HCT116 (cell line): ENCODE measurements at regions not wholly inside any gene's neighbourhood (a gene's known extent, or its start where the extent isn't known, plus 50 kb on each side); places are given as distances from the start of the nearest gene placed in this dataset.

Experiments used
- ATAC-seq: fragments of 200-7000 bp; cut with Tn5 transposase; 2 replicates; pipeline ENCODE4 v1.9.1; 2020; ENCODE audit warnings: mild to moderate bottlenecking, moderate library complexity
- BruUV-seq: library from RNA; stranded (reverse); fragments of 400-500 nt; replicated peaks from 2 replicates; lab custom pipeline; 2021; lab: Mats Ljungman, UMichigan
- CTCF ChIA-PET: fragments of 300-600 bp; sonication (Branson Sonifier 250); formaldehyde crosslinking; loops from one replicate; lab custom pipeline; 2021; ENCODE audit warnings: antibody characterized with exemption; lab: Charles Lee
- POLR2A ChIA-PET: fragments of 300-600, 350-600 bp; sonication (Branson Sonifier 250); formaldehyde crosslinking; loops from one replicate; lab custom pipeline; 2021; ENCODE audit warnings: antibody characterized with exemption; lab: Charles Lee
- RAD21 ChIA-PET, 2 experiments: fragments of 300-600 bp; sonication (Branson Sonifier 250); formaldehyde crosslinking; loops; one replicate each; lab custom pipeline; 2023; ENCODE audit warnings: low total read pairs in 2 of 2; ENCODE audit not compliant: uncharacterized antibody in 2 of 2, unreplicated experiment in 2 of 2, low non-redundant PET in 1 of 2; lab: Charles Lee
- DNase-seq: peaks from one replicate; pipeline ENCODE4 v3.0.0-alpha.2; 2010; ENCODE audit warnings: low read depth, low spot score
- H2AFZ ChIP-seq: fragments of 200-600 bp; shearing (Covaris generic), sonication (generic); 2 replicates; pipeline ENCODE4 v1.6.1; 2017; ENCODE audit warnings: low read depth, mixed run types, mixed read lengths, antibody characterized with exemption, low read length; ENCODE audit not compliant: poor library complexity, severe bottlenecking
- H3K27ac ChIP-seq: 2 replicates; pipeline ENCODE4 v1.5.1; 2012; ENCODE audit warnings: low read depth, low read length
- H3K27me3 ChIP-seq: fragments of 200-600 bp; sonication (generic); 2 replicates; pipeline ENCODE4 v1.6.1; 2016; ENCODE audit warnings: mixed run types, low read length, mixed read lengths; ENCODE audit not compliant: insufficient read depth
- H3K36me3 ChIP-seq, 2 experiments: fragments of 200-500 bp in 1 of 2; fragments of 200-600 bp in 1 of 2; sonication (Bioruptor generic) in 1 of 2; sonication (generic) in 1 of 2; 2 replicates each; pipeline versions ENCODE4 v1.5.1 to v1.6.1; 2014 to 2016; ENCODE audit warnings: low read length in 2 of 2, inconsistent platforms in 1 of 2, mixed read lengths in 1 of 2, mixed run types in 1 of 2; ENCODE audit not compliant: insufficient read depth in 2 of 2, control insufficient read depth in 1 of 2
- H3K4me1 ChIP-seq, 2 experiments: fragments of 200-600 bp in 1 of 2; sonication (generic) in 1 of 2; 2 replicates each; pipeline versions ENCODE4 v1.5.1 to v1.6.1; 2012 to 2017; ENCODE audit warnings: low read length in 2 of 2, inconsistent platforms in 1 of 2, mild to moderate bottlenecking in 1 of 2, mixed read lengths in 1 of 2, mixed run types in 1 of 2, moderate library complexity in 1 of 2; ENCODE audit not compliant: insufficient read depth in 2 of 2, control insufficient read depth in 1 of 2
- H3K4me2 ChIP-seq: fragments of 200-600 bp; sonication (generic); 2 replicates; pipeline ENCODE4 v1.6.1; 2017; ENCODE audit warnings: mixed run types, low read length, mixed read lengths
- H3K4me3 ChIP-seq, 2 experiments: fragments of 200-600 bp in 1 of 2; sonication (generic) in 1 of 2; replicated peaks in 1 of 2; 2 replicates each; pipeline ENCODE4 v1.5.1; 2011 to 2016; ENCODE audit warnings: low read length in 2 of 2, control low read depth in 1 of 2, low read depth in 1 of 2, mild to moderate bottlenecking in 1 of 2, mixed read lengths in 1 of 2, mixed run types in 1 of 2
- H3K79me2 ChIP-seq: fragments of 200-600 bp; sonication (generic); 2 replicates; pipeline ENCODE4 v1.6.1; 2017; ENCODE audit warnings: mild to moderate bottlenecking, mixed run types, low read length, moderate library complexity, mixed read lengths; ENCODE audit not compliant: insufficient read depth
- H3K9ac ChIP-seq: fragments of 200-600 bp; sonication (generic); 2 replicates; pipeline ENCODE4 v1.6.1; 2016; ENCODE audit warnings: low read length, mixed read lengths
- H3K9me2 ChIP-seq: fragments of 200-600 bp; sonication (generic), shearing (Covaris generic); 2 replicates; pipeline ENCODE4 v1.6.1; 2017; ENCODE audit warnings: mixed run types, mild to moderate bottlenecking, moderate library complexity; ENCODE audit not compliant: insufficient read depth
- H3K9me3 ChIP-seq, 2 experiments: fragments of 200-500 bp in 1 of 2; fragments of 200-600 bp in 1 of 2; sonication (Bioruptor generic) in 1 of 2; sonication (generic) in 1 of 2; 2 replicates each; pipeline ENCODE4 v1.6.1; 2014 to 2017; ENCODE audit warnings: low read length in 2 of 2, mixed read lengths in 2 of 2, inconsistent platforms in 1 of 2, low read depth in 1 of 2, mild to moderate bottlenecking in 1 of 2, mixed run types in 1 of 2, moderate library complexity in 1 of 2; ENCODE audit not compliant: control insufficient read depth in 1 of 2, insufficient read depth in 1 of 2
- H4K20me1 ChIP-seq: fragments of 200-600 bp; sonication (generic), shearing (Covaris generic); 2 replicates; pipeline ENCODE4 v1.6.1; 2017; ENCODE audit warnings: mixed run types, mild to moderate bottlenecking, moderate library complexity; ENCODE audit not compliant: insufficient read depth
- ELF1 ChIP-seq: IDR thresholded peaks from 2 replicates; pipeline ENCODE4 v1.6.1; 2012; ENCODE audit warnings: low read depth, borderline replicate concordance
- JUND ChIP-seq: IDR thresholded peaks from 2 replicates; pipeline ENCODE4 v1.6.1; 2012
- SIN3A ChIP-seq: IDR thresholded peaks from 2 replicates; pipeline ENCODE4 v1.6.1; 2012; ENCODE audit warnings: low read depth
- SRF ChIP-seq: IDR thresholded peaks from 2 replicates; pipeline ENCODE4 v1.6.1; 2012; ENCODE audit warnings: low read depth
- TCF7L2 ChIP-seq: IDR thresholded peaks from 2 replicates; pipeline ENCODE4 v1.7.0; 2011; ENCODE audit warnings: borderline replicate concordance, inconsistent platforms; ENCODE audit not compliant: insufficient read depth, insufficient read length; ENCODE audit errors: extremely low read depth
- intact Hi-C: fragments of 100-400 bp; cut with micrococcal nuclease; formaldehyde crosslinking; loops from 2 replicates; pipeline ENCODE4 v1.10.0; 2022
- TF ChIP-seq, protein P1 (sequence below): IDR thresholded peaks from 2 replicates; pipeline ENCODE4 v1.6.1; 2012; ENCODE audit warnings: low read depth

- Histone ChIP-seq H3K4me1 (peaks cover 0 to 35% of the 10 kb centered on the region in 2 experiments; a peak in 3 of 4 replicates), H3K27me3 (no peaks in the 10 kb centered on the region), H3K4me2 (no peak overlapping the region), H3K27ac (no peak overlapping the region), H4K20me1 (no peaks in the 10 kb centered on the region; the same call in 1 of the 2 replicates), H3K4me3 (no peak overlapping the region), H3K79me2 (peaks cover 70% of the 10 kb centered on the region; the same call in 1 of the 2 replicates), H3K9me3 (no peaks in the 10 kb centered on the region), H3K36me3 (peaks cover 0 to 3% of the 10 kb centered on the region in 2 experiments; a peak in 1 of 4 replicates), H3K9ac (no peak overlapping the region), H2AFZ (no peak overlapping the region), H3K9me2 (no peaks in the 10 kb centered on the region)
- TF ChIP-seq SRF = no peak
- ATAC-seq (no peak), DNase-seq (no peak)
- intact Hi-C loops = no loop called here
- BruUV-seq = no TSS peak
- ChIA-PET RAD21 (no interaction called here), POLR2A (no interaction called here), CTCF (no interaction called here)
Observed at GRCh38 chr17:77423589-77424451, 283.1 kb downstream of the SEC14L1 start.

- TF ChIP-seq SIN3A (no peak), ELF1 (no peak), TCF7L2 (no peak), JUND (no peak)
- TF ChIP-seq, protein P1, sequence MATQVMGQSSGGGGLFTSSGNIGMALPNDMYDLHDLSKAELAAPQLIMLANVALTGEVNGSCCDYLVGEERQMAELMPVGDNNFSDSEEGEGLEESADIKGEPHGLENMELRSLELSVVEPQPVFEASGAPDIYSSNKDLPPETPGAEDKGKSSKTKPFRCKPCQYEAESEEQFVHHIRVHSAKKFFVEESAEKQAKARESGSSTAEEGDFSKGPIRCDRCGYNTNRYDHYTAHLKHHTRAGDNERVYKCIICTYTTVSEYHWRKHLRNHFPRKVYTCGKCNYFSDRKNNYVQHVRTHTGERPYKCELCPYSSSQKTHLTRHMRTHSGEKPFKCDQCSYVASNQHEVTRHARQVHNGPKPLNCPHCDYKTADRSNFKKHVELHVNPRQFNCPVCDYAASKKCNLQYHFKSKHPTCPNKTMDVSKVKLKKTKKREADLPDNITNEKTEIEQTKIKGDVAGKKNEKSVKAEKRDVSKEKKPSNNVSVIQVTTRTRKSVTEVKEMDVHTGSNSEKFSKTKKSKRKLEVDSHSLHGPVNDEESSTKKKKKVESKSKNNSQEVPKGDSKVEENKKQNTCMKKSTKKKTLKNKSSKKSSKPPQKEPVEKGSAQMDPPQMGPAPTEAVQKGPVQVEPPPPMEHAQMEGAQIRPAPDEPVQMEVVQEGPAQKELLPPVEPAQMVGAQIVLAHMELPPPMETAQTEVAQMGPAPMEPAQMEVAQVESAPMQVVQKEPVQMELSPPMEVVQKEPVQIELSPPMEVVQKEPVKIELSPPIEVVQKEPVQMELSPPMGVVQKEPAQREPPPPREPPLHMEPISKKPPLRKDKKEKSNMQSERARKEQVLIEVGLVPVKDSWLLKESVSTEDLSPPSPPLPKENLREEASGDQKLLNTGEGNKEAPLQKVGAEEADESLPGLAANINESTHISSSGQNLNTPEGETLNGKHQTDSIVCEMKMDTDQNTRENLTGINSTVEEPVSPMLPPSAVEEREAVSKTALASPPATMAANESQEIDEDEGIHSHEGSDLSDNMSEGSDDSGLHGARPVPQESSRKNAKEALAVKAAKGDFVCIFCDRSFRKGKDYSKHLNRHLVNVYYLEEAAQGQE = no peak
- Histone ChIP-seq H3K9ac (no peak overlapping the region), H3K4me1 (peaks cover 0 to 37% of the 10 kb centered on the region in 2 experiments; a peak in 2 of 4 replicates), H3K9me3 (no peaks in the 10 kb centered on the region), H2AFZ (no peak overlapping the region), H4K20me1 (no peaks in the 10 kb centered on the region; the same call in 1 of the 2 replicates), H3K36me3 (peaks cover 0 to 3% of the 10 kb centered on the region in 2 experiments; a peak in 1 of 4 replicates), H3K9me2 (no peaks in the 10 kb centered on the region), H3K4me3 (no peak overlapping the region), H3K79me2 (peaks cover 75% of the 10 kb centered on the region; the same call in 1 of the 2 replicates), H3K4me2 (no peak overlapping the region), H3K27me3 (no peaks in the 10 kb centered on the region), H3K27ac (no peak overlapping the region)
- BruUV-seq = no TSS peak
- ChIA-PET CTCF (no interaction called here), POLR2A (no interaction called here), RAD21 (no interaction called here)
- intact Hi-C loops = no loop called here
- DNase-seq = no peak
- no peak for ATAC-seq
Observed at GRCh38 chr17:77424585-77425344, 284.0 kb downstream of the SEC14L1 start.
